ENCODE measurements at regions not wholly inside any gene's neighbourhood (a gene's known extent, or its start where the extent isn't known, plus 50 kb on each side); places are given as distances from the start of the nearest gene placed in this dataset.

DNA sequence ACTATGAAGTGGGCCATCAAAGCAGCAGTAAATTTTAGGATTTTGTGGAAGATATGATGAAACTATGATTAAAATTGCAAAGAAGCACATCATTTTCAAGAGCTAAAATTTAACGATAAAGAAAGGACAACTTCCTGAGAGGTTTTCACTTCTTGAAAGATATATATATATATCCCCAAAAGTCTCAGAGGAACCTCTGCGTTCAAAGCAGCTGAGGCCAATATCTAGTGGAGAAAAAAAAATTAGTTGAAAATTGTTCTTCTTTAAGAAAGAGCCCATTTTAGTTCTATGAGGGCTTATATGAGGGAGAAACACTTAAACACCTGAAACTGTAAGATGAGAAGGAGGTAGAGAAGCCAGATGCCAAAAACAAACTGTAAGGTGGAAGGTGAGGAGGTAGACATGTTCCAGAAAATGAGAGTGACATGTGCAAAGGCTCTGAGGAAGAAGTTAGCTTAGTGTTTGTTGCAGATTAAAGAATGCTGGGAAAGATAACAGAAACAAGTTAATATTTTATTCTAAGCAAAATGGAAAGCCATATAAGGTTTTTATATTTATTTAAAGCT is 72.9 kb upstream of the VRK2 start:
- no peak for DNase-seq

DNA sequence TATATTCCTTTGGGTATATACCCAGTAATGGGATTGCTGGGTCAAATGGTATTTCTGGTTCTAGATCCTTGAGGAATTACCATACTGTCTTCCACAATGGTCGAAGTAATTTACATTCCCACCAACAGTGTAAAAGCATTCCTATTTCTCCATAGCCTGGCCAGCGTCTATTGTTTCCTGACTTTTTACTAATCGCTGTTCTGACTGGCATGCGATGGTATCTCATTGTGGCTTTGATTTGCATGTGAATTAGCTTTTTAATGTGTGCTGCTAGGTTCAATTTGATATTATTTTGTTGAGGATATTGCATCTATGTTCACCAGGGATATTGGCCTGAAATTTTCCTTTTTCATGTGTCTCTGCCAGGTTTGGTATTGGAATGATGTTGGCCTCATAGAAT is 67.4 kb upstream of the VRK2 start:
- no peak for DNase-seq

DNA sequence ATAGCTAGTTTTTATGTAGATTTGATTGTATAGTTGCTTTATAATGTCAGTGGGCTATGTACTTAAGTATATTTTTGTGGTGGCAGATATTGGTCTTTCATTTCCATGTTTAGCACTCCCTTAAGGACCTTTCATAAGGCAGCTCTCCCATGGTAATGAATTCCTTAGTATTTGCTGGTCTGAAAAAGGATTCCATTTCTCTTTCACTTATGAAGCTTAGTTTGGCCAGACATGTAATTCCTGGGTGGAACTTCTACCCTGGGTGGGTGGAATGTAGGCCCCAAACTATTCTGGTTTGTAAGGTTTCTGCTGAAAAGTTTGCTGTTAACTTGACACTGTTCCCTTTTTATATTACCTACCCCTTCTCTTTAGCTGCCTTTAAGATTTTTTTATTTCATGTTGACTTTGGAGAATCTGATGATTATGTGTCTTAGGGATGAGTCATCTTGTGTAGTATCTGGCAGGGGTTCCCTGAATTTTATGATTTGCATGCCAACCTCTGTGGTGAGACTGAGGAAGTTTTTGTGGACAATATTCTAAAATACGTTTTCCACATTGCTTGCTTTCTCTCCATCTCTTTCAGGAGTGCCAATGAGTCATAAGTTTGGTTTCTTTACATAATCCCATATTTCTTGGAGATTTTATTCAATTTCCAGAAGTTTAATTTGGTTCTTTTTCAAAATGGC is 65.4 kb upstream of the VRK2 start:
- peak; percentile 88 for DNase-seq

DNA sequence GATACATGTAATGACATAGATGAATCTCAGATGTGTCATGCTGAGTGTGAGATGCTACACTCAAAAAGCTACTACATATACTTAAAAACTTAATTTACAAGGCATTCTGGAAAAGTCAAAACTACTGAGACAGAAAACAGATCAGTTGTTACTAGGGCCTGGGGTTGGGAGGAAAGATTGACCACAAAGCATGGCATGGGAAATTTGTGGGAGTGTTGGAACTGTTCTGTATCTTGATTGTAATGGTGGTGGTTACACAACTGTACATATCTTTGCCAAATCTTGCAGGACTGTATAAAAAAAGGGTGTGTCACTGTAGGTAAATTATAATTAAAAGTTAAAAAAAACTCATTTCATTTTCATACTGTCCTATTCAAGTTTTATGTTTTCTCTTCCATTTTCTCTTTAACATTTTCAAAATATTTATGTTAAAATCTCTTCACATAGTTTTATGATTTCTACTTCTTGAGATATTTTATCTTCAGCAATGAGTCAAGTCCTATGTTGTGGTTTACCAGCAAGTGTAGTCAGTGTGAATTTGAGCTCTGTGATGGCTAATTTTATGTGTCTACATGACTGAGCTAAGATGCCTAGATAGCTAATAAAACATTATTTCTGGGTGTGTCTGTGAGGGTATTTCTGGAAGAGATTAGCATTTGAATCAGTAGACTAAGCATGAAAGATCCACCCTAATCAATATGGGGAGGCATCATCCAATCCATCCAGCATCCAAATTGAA is 58.6 kb upstream of the VRK2 start:
- DNase-seq: peak; percentile 38

DNA sequence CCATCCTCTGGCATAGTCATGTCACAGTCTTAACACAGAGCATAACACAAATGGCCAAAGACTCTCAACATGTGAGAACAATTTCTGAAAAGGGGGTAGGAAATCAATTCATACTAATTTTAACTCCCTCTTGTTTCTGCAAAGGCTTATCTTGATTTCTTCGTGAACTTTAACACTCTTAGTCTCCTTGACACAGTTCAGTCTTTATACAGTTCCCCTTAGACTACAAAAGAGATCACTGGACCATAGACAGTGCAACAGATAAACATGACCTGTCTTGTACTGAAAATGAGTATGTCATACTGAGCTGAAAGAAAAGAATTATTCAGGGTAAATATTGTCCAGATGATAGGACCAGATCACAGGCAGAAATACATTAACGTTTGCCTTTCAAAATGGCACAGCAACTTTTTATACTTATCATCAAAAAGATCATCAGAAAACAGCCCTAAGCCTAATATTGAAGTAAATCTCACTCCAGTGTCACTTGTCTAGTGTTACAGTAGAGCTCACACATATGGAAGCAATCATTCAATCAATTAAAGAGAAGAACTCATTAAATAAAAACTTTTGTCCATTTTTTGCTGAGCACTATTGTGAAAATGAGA is 56.4 kb upstream of the VRK2 start:
- DNase-seq: no peak
